IPS-NIHi7 (cell line): ENCODE measurements at regions not wholly inside any gene's neighbourhood (a gene's known extent, or its start where the extent isn't known, plus 50 kb on each side); places are given as distances from the start of the nearest gene placed in this dataset.

ENCODE experiments used
- DNase-seq: peaks from one replicate; pipeline ENCODE4 v3.0.0; 2012; ENCODE audit warnings: mixed read lengths; ENCODE audit errors: extremely low spot score

DNA sequence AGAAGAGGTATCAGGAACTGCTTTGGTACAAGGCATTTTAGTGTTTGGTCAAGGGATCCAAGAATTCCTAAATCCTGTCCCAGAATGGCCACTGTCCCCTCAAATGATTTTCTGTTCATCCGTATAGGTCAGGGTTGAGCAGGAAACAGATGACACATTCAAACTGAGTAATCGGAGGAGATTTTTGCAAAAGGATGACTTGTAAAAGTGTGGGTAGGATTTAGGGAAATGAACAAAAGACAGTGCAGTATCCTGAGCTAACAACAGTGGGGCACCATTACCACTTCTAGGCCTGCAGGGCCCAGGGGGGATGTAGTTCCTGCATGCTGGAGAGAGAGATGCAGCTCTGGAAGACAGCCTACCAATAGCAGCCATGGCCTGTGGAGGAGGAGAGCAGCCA lies 290.1 kb downstream of the ZSWIM6 start:
- DNase-seq: no peak

DNA sequence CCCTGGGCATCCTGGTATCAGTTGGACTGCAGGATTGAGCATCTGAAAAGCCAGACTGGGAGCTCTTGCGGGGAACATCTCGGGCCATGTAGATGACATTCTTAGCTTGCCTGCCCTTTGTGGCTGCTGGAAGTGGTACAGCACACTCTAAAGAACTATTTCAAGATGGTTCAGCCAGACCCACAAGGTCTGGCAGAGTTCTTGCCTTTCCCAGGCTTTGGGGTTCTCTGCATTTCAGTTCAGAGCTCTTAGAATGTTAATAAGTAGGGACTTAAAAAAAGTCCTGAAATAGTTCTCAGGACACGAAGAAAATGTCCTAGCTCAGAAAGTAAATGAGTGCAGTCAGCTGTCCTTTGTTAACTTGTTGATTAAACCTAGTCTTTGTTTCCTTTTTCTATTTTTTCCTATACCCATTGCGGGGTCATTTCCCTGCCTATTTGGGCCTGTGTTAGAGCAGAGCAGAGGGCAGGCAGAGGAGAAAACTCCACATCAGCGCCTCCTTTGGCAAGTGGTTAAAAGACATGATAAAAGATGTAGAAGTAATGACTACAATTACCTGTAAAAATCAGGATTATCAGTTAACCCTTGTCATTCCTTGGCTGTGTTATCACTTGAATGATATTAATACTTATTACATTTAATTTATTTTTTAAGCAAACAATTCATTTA lies 291.5 kb downstream of the ZSWIM6 start:
- peak; percentile 66 for DNase-seq

DNA sequence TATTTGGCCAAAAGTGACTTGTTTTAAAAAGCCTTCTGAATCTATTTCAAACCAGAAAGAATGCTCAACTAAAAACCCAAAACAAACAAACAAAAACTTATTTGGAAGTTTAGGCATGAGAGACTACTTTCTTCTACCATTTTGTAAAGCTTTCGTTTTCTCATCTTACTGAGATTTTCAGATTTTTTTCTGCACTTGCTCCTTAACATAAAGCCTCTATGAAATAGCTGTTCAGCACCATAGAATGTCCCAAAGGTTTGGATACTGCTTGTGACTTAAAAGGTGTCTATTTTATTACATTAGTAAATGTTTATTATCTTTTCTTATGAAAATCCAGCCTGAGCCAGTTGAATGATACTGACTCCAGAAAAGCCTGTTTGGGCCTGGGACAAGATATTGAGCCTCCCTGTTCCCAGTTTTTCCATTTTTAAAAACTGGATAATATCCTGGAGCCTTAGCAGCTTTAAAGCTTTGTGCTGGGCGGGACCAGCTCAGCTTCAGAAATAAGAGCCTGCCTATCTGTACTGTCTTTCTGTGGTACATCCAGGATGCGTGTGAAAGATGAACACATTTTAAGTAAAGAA lies 292.6 kb downstream of the ZSWIM6 start:
- DNase-seq: no peak

DNA sequence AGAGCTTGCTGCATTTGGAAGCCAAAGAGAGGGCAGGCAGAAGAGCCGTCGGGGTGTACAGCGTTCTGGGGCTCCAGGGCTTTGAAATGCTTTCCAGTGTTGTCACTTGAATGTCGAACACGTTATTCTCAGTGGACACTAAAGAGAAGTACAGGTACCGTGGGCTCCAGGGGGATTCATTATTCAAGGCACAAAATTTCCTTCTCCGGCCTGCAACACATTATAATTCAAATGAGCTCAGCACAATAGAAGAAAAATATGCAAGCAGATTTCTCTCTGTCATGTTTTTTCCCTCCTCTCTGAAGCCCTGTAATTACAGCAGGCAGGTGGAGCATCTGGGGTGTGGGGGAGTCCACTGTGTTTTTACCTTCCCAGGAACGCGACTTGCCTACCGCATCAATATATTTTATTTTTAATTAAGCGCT lies 293.1 kb downstream of the ZSWIM6 start:
- no peak for DNase-seq

DNA sequence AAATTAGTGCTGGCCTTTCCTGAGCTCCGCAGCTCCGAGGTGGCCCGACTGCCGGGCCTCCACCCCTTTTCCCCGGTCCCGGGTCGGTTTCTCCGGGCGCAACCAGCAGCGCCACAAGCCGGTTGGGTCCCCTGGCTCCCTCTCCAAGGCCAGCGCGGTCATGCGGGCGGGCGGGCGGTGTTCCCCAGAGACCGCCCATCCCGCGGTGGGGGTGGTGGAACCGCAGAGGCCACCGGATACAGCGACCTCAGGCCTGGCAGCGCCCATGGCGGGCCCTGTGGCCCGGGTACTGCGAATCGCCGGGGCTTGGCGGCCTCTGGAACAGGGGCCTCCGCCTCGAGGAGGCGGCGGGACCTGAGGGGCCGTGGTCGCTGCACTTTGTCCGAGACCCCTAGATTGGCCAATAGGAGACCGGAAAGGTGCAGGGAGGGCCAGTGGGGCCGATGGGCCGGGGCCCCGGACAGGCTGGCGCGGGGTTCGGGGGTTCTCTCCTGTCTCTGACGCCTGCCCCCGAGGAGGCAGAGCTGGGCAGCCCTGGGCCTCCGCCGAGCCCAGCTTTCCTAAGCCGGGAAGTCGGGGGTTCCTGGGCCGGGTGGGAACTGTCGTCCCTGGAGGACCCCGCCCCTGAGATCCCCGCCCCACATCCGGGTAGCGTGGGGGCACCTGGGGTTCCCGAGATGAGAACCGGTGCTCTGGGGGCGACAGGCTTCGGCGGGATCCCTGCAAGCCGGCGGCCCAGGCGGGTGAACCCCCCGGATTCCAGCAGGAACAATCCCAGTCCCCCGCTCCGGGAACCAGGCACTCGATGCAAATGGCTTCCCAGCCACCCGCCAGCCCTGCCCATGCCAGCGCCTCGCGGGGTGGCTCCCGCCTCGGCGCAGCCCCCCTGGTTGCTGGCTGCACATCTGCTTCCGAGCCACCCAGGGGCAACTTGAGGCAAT lies 293.9 kb downstream of the ZSWIM6 start:
- peak; percentile 78 for DNase-seq

DNA sequence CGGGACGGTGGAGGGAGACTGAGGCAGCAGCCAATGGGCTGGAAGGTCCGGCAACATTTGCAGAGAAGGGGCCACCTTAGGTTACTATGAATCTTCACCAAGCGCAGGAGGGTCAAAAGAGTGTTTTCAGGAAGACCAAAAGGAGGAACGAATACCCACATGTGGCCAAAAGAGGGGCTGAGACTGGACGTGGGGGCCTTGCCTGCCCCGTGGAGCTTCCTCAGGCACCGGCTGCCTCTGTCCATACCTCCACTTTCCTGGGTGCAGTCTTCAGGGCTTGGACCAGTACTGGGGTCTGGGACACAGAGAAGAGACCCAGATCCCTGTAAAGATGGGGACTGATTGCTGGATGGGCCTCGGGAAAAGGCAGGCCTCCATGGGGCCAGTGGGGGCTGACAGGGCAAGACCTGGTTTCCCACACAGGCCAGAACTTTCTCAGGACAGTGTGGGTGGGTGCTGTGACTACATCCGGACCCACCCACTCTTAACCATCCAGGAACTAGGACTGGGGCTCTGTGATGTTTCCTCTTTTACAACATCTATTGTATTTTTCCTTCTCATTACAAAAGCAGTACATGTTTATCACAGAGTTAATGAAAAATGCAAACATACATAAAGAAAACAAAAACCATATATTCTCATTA lies 294.7 kb downstream of the ZSWIM6 start:
- DNase-seq: no peak

DNA sequence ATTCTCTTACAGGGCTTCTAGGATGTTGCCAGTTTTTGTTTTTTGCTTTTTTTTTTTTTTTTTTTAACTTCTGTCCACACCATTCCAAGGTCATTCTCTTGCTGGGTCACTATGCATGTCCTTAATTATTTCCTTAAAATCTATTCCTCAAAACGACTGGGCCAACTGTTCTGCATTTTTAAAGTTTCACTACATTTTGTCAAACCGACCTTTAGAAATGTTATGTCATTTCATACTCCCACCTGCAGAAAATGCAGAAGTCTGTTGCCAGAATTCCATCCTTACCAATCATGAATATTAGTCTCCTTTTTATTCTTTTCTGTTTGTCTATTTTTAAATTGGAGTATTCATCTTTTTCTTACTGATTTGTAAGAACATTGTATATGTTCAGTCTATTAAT lies 295.5 kb downstream of the ZSWIM6 start:
- no peak for DNase-seq

DNA sequence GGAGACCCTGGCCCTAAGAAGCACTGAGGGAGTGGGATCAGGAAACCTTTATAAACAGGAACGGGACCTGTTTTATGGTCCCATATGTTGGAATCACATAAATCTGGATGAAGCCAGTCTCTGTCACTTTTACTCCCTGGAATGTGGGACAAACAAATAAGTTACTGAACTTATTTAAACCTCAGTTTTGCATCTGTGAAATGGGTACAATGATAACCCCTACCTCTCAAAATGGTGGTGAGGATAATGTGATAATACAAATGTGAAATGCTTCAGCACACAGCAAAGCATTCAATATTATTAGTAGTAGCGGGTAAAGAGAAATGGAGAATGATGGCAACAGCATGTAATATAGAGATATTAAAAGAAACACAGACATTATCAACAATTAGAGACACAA lies 298.9 kb downstream of the ZSWIM6 start:
- DNase-seq: no peak

DNA sequence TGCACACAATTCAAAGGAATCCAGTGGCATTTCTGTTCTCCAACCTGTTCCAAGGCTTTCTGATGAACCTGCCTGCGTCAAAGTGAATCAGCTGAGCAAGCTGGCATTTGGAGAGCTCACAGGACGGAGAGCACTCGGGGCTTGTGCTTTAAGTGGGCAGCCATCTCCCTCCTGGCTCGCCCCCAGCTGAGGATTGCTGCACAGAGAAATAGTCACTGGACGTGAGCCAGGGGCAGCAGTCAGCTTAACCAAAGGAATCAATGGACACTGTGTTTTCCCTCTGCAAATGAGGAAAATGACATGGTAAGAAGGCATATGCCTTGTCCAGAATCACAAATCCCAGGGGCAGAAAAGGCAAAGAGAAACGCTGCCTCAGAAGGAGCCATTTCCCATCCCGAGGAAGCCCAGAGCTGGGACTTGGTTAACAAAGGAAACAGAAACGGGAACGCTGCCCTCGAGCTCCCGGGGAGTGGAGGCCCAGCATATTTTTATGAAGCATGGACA lies 299.4 kb downstream of the ZSWIM6 start:
- no peak for DNase-seq

DNA sequence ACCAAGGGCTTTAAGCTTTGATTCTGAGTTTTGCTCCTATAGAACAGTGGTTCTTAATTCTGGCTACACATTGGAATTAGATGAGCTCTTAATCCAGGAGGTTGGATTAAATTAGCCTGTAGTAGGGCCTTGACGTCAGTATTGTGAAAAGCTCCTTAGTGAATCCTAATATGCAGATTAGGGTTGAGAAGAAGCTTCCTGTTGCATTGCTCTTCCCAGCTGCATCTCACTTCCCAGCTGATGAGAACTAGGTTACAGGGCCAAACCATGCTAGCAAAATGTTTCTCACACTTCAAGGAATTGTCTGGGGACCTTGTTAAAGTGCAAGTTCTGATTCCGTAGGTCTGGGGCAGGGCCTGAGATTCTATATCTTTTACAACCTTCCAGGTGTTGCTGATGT lies 300.0 kb downstream of the ZSWIM6 start:
- DNase-seq: no peak

DNA sequence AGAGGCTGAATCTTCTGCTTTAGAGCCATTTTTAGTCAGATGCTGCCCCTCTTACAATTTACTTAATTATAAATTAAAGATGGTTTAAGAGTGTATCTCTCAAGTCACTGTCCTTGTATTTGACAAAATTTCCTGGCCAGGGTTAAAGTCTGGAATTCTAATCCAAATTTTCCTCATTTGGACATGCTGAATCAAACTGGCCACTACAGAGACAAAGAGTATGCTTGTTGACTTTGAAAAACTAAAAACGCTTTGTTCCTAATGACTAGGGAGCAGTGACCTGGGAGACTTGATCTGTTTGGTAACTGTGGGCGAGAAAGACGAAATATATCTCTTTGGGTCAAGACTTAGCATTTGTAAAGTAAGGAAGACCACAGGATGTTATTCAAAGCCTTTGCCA lies 303.2 kb downstream of the ZSWIM6 start:
- no peak for DNase-seq

DNA sequence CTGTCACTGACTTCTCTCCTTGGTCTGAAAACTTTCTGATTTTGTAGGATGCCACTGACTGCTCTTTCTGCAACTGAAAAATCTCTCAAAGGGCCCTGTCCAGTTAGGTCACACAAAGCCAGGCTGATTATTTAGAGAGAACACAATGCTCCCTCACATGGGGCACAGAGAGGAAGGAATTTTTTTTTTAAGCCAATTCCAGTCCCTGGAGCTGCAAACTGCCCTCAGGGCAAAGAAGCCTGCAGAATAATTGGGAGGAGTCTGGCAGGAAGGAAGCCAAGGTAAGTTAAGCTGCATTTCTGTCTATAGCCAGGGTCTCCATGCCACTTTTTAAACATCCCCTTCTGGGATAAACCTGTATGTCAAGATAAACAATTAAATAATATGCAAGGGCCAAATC lies 305.5 kb downstream of the ZSWIM6 start:
- DNase-seq: no peak

DNA sequence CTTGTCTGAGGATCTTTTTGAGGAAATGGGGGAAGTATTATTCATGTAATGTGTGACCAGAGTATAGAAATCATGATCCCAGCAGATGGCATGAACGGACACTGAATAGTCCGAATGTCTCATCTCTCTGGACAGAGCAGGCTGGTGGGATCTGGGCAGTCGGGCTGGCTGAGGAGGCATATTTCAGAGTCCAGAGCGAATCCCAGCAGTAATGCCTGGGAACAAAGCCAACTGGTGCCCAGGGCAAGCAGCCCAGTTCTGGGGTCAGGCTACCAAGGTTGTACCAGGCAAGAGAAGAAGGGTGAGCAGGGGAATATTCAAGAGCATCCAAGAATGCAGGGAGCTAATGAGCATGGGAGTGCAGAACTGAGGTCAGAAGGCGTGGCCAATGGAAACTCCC lies 306.4 kb downstream of the ZSWIM6 start:
- no peak for DNase-seq

DNA sequence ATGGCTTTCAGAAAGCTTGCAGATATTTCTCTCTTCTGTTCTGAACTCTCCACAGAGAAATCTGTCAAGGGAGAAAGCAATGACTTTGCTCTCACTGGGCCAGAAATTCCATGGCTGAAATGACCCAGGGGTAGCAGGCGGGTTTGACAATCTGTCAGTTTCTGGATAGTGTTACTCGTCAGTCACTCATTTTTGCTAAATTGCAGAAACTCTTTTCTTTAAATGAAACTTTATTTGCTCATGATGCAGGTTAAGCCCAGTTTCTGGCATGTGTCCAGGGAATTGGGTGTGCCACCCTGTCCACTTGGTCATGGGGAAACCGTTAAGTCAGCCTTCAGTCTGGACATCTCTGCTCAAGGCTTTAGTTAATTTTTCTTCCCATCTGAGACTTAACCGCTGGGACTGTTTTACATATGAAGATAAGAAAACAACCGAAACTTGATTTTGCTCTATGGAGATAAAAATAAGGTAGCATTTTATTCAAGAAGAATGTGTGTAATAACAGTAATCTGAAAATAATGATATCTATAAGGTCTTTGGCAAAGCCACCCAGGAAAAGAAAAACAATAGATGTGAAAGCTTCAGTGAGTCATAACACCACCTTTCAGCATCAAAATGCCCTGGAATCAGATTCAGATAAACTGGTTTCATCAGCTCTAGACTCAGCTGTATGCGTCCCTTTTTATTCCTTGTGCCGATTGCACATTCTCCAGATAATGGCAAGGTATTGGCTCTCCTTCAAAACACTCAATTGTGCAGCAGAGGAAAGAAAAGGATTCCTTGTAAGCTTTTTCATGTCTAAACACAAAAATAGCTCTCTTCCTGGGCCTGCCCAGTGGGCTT lies 308.3 kb downstream of the ZSWIM6 start:
- DNase-seq: no peak

DNA sequence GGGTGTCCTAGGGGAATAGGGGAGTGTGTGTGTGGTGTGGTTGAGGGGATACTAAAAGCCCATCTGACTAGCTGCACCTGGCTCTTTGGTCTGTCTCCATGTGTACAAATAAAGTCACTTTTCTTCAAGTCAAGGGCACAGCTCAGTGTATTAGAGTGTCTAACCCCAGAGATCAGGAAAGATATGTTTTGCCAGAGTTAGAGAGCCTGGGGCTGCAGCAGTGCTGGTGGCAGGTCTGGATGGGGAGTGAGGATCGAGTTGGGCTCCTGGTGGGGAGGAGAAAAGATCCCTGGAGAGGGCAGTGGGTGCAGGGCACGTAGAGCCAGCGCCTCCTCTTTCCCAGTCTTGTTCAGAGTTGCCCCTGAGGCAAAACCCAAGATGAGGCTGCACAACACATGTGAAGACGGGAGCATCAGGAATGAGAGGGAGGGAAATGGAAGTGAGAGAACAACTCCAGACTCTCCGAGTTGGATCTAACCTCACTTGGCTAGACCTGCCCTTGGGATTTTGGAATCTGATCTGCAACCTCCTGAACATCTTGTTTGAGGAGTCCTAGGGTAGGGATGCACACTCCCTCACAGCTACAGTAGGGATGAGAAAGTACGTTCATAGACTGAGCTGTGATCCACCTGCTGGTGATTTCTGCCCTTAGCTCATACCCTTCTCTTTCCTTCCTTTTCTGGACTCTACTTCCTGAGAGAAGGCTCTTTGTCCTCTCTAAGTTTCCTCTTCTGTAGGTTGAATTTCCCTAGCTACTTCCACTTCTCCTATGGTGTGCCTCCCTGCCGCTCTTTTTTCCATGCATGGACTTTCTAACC lies 309.9 kb downstream of the ZSWIM6 start:
- DNase-seq: no peak

DNA sequence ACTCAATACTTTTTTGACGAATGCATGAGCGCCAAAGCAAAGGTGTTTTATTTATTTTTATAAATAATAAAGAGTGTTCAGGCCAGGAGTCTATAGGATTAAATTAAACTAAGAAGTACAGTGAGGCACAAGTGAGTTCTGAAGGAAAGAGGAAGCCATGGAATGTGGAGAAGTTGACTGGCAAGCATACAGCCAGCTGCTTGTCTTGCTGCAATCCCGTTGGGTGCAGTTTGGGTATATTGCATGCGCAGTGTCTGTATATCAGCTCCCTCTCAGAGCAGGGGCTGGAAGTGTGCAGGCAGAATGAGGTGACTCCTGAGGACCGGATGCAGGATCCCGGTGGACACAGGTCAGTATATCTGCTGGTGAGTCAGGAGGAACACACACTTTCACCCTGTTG lies 315.6 kb downstream of the ZSWIM6 start:
- no peak for DNase-seq

DNA sequence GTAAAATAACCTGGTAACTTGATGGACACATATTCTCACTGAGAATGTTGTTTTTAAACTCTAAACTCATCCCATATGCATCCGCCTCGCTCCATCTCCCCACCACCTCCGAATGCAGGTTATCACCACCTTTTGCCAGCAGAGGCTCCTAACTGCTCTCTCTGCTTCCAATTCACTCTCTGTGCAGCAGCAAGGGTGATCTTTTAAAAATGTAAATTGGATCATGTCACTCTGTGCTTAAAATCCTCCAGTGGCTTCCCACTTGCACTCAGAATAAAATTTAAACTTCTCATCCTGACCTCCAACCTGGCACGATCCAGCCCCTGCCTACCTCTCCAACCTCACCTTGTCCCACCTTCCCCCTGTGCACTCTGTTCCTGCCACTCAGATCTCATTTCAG lies 317.2 kb downstream of the ZSWIM6 start:
- no peak for DNase-seq

DNA sequence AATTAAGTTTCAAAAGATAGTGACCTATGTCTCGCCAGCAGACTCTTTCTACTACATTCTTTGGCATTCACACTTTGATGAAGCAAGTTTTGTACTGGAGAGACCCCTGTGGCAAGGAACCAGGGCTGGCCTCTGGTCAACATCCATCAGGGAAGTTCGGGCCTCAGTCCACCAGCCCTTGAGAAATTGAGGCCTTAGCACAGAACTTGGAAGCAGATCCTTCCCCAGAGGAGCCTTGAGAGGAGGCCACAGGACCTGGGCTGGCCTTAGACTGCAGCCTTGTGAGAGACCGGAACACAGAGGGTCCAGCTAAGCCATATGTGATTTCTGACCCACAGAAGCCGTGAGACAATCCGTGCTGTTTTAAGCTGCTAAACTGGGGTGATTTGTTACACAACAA lies 317.9 kb downstream of the ZSWIM6 start:
- no peak for DNase-seq

DNA sequence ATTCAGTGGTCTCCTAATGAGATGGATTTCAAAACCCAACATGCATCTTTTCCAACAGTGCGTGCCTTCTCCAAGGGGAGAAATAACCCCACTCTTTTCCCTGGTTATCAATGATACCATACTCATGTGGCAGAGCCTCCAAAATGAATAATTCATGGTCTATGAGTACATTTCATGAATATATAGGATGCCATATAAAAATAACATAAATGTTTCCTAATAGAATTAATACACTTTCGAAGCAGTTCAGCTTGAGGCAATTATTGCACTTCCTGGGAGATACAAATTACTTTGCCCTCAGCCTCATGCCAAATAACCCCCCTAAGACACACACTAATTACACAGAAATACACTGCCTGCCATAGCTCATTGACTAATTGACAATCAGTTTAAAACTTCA lies 318.6 kb downstream of the ZSWIM6 start:
- no peak for DNase-seq

DNA sequence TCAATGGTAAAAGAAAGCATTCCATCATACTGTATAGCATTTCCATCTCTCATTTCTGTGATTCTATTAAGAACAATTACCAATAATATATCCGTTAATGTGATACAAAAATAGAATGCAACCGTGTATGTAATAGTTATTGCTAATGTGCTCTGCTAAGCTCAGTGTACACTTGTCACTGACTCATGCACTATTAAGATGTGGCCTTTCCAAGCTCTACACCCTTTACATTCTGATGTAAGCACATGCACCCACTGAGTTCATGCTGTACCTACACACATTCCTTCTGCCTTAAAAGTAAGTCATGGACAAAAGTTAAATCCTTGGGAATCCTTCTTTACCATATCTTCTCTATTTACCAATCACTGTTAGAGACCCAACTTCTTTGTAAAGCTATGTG lies 319.1 kb downstream of the ZSWIM6 start:
- DNase-seq: no peak
